ENCODE measurements at regions not wholly inside any gene's neighbourhood (a gene's known extent, or its start where the extent isn't known, plus 50 kb on each side); places are given as distances from the start of the nearest gene placed in this dataset.

DNA sequence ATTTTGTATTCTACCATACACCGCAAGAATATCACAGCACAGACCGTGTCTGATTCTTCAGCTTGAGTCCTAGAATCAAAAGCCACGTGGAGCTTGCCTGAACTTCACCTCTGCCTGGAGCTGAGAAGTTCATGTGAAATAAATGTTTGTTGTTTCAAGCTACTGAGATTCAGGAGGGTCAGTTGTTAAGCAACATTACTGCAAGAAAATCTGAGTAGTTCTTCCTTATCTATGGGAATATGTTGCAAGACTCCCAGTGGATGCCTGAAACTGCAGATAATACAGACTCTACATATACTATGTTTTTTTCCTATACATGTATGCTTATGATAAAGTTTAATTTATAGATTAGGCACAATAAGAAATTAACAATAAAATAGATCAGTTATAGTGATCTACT lies 995.3 kb downstream of the TBC1D22A start:
- Histone ChIP-seq H3K27me3 (ENCODE audit: low read length) (no peaks in the 10 kb centered on the region), H3K9me3 (ENCODE audit: low read length) (no peaks in the 10 kb centered on the region), H3K27ac (ENCODE audit: low read length) (no peak overlapping the region), H3K4me1 (ENCODE audit: insufficient read depth, low read length) (no peaks in the 10 kb centered on the region), H3K4me3 (ENCODE audit: low read length) (no peak overlapping the region), H4K20me1 (ENCODE audit: low read length) (no peaks in the 10 kb centered on the region), H3K79me2 (ENCODE audit: low read length) (no peaks in the 10 kb centered on the region), H3K36me3 (ENCODE audit: low read depth, low read length) (no peaks in the 10 kb centered on the region), H3K9me2 (replicated peaks; ENCODE audit: low read length) (no peaks in the 10 kb centered on the region), H2AFZ (ENCODE audit: low read length) (no peak overlapping the region), H3K4me2 (ENCODE audit: low read length) (no peak overlapping the region), H3K9ac (ENCODE audit: low read length) (no peak overlapping the region), H3F3A (ENCODE audit: low read length, unreplicated experiment) (no peaks in the 10 kb centered on the region)
- intact Hi-C loops (cut with micrococcal nuclease): no loop called here
- TF ChIP-seq, protein P1, sequence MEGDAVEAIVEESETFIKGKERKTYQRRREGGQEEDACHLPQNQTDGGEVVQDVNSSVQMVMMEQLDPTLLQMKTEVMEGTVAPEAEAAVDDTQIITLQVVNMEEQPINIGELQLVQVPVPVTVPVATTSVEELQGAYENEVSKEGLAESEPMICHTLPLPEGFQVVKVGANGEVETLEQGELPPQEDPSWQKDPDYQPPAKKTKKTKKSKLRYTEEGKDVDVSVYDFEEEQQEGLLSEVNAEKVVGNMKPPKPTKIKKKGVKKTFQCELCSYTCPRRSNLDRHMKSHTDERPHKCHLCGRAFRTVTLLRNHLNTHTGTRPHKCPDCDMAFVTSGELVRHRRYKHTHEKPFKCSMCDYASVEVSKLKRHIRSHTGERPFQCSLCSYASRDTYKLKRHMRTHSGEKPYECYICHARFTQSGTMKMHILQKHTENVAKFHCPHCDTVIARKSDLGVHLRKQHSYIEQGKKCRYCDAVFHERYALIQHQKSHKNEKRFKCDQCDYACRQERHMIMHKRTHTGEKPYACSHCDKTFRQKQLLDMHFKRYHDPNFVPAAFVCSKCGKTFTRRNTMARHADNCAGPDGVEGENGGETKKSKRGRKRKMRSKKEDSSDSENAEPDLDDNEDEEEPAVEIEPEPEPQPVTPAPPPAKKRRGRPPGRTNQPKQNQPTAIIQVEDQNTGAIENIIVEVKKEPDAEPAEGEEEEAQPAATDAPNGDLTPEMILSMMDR (conservative IDR thresholded peaks at IDR 0.05; ENCODE audit: low read depth, low read length): no peak
- TF ChIP-seq EZH2 (IDR thresholded peaks at IDR 0.05; ENCODE audit: low read length, unreplicated experiment): no peak
- no peak for TF ChIP-seq EZH2phosphoT487 (IDR thresholded peaks at IDR 0.05; ENCODE audit: borderline replicate concordance, low read length)
- DNase-seq: no peak
- CTCF ChIA-PET: no interaction called here
- no TSS peak for BruUV-seq (replicated peaks)
- POLR2A ChIA-PET (ENCODE audit: unreplicated experiment): no interaction called here
- ATAC-seq: no peak

DNA sequence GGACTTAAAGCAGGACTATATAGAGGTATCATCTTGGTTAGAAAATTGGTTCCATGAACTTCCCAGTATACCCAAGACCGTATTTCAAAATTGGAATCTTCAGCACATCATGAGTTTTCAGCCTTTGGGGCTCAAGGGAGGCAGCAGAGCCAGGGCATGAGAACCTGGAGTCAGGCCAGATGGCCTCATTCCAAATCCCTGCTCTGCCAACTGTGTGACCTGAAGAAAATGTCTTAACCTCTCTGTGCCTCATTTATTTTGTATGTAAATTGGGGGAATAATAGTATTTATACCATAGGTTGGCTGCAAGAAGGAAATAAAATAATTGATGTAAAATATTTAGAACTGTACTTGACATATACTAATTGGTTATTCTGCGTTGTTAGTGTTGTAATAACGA lies 987.6 kb downstream of the TBC1D22A start:
- H4K20me1 ChIP-seq (ENCODE audit: low read length): no peaks in the 10 kb centered on the region
- H3K9me3 ChIP-seq (ENCODE audit: low read length): no peaks in the 10 kb centered on the region
- no peak overlapping the region for H3K4me3 ChIP-seq (ENCODE audit: low read length)
- H3K9ac ChIP-seq (ENCODE audit: low read length): no peak overlapping the region
- no peaks in the 10 kb centered on the region for H3K79me2 ChIP-seq (ENCODE audit: low read length)
- no peaks in the 10 kb centered on the region for H3K27me3 ChIP-seq (ENCODE audit: low read length)
- H3K27ac ChIP-seq (ENCODE audit: low read length): no peak overlapping the region
- intact Hi-C loops (cut with micrococcal nuclease): no loop called here
- DNase-seq (no peak), ATAC-seq (no peak)
- TF ChIP-seq, protein P1 (conservative IDR thresholded peaks at IDR 0.05; ENCODE audit: low read depth, low read length): no peak
- TF ChIP-seq EZH2 (IDR thresholded peaks at IDR 0.05; ENCODE audit: low read length, unreplicated experiment): no peak
- TF ChIP-seq EZH2phosphoT487 (IDR thresholded peaks at IDR 0.05; ENCODE audit: borderline replicate concordance, low read length): no peak
- no peaks in the 10 kb centered on the region for H3K36me3 ChIP-seq (ENCODE audit: low read depth, low read length)
- no peak overlapping the region for H2AFZ ChIP-seq (ENCODE audit: low read length)
- BruUV-seq (replicated peaks): no TSS peak
- H3K9me2 ChIP-seq (replicated peaks; ENCODE audit: low read length): no peaks in the 10 kb centered on the region
- ChIA-PET POLR2A (ENCODE audit: unreplicated experiment) (no interaction called here), CTCF (no interaction called here)
- no peaks in the 10 kb centered on the region for H3K4me1 ChIP-seq (ENCODE audit: insufficient read depth, low read length)
- no peak overlapping the region for H3K4me2 ChIP-seq (ENCODE audit: low read length)
- no peaks in the 10 kb centered on the region for H3F3A ChIP-seq (ENCODE audit: low read length, unreplicated experiment)

DNA sequence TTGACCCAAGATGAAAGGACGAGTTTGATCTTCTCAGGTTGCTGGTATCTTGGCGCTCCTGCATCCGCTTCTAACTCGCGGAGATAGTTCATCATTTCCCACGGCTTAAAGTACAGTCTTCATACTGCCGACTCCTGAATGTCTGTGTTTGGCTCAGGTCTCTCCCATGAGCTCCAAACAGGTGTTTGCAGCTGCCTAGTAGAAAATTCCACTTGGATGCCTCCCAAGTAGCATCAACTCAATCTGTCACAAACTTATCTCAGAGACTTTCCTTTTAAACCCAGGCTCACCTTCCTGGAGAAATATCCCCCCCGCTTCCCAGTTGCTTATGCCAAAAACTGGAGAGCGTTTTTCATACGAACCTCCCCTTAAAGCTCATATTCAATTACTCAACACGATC lies 986.5 kb downstream of the TBC1D22A start:
- DNase-seq (no peak), ATAC-seq (no peak)
- no peaks in the 10 kb centered on the region for H3K36me3 ChIP-seq (ENCODE audit: low read depth, low read length)
- no peak overlapping the region for H3K4me2 ChIP-seq (ENCODE audit: low read length)
- no peaks in the 10 kb centered on the region for H3K27me3 ChIP-seq (ENCODE audit: low read length)
- TF ChIP-seq EZH2 (IDR thresholded peaks at IDR 0.05; ENCODE audit: low read length, unreplicated experiment): no peak
- TF ChIP-seq, protein P1 (conservative IDR thresholded peaks at IDR 0.05; ENCODE audit: low read depth, low read length): no peak
- TF ChIP-seq EZH2phosphoT487 (IDR thresholded peaks at IDR 0.05; ENCODE audit: borderline replicate concordance, low read length): no peak
- no peaks in the 10 kb centered on the region for H3F3A ChIP-seq (ENCODE audit: low read length, unreplicated experiment)
- H3K4me3 ChIP-seq (ENCODE audit: low read length): no peak overlapping the region
- no peak overlapping the region for H3K9ac ChIP-seq (ENCODE audit: low read length)
- H3K9me3 ChIP-seq (ENCODE audit: low read length): no peaks in the 10 kb centered on the region
- no peaks in the 10 kb centered on the region for H3K9me2 ChIP-seq (replicated peaks; ENCODE audit: low read length)
- no peaks in the 10 kb centered on the region for H4K20me1 ChIP-seq (ENCODE audit: low read length)
- no TSS peak for BruUV-seq (replicated peaks)
- H2AFZ ChIP-seq (ENCODE audit: low read length): no peak overlapping the region
- no peaks in the 10 kb centered on the region for H3K4me1 ChIP-seq (ENCODE audit: insufficient read depth, low read length)
- CTCF ChIA-PET: no interaction called here
- H3K27ac ChIP-seq (ENCODE audit: low read length): no peak overlapping the region
- intact Hi-C loops (cut with micrococcal nuclease): no loop called here
- H3K79me2 ChIP-seq (ENCODE audit: low read length): no peaks in the 10 kb centered on the region
- POLR2A ChIA-PET (ENCODE audit: unreplicated experiment): no interaction called here

Measured in PC-3 (cell line).